ENCODE measurements at regions not wholly inside any gene's neighbourhood (a gene's known extent, or its start where the extent isn't known, plus 50 kb on each side); places are given as distances from the start of the nearest gene placed in this dataset.
"Not testable (repeated sequence)": the region's sequence is repeated elsewhere in the genome, so short reads cannot be mapped to it uniquely, and the experiment has no call there.

DNA sequence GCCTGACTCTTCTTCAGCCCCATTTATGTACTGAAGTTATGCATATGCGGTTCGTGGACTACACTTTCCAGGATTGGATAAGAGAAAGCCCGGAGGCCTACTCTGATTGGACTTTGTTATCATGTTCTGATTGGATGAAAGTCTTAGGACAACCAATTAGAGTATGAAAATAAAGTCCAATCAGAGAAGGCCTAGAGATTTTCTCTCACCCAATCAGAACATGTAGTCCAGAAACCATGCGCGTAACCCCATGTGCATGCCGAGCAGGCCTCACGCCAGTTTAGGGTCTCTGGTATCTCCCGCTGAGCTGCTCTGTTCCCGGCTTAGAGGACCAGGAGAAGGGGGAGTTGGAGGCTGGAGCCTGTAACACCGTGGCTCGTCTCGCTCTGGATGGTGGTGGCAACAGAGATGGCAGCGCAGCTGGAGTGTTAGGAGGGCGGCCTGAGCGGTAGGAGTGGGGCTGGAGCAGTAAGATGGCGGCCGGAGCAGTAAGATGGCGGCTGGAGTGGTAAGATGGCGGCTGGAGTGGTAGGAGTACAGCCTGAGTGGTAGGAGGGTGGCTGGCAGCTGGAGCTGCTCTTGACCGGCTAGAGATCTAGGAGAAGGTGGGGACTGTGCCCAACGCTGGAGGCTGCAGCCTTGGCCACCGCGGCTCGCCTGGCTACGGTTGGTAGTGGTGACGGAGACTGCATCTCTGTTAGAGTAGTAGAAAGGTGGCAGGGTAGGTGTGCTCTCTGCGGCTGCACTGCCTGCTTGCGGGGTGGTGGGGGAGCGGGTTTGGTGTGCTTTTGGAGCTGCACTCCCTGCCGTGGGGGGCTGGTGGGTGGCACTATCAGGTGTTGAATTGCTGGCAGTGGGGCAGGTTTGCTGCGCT is 107.9 kb upstream of the TPTE start (continued):
- TF ChIP-seq, protein P1, sequence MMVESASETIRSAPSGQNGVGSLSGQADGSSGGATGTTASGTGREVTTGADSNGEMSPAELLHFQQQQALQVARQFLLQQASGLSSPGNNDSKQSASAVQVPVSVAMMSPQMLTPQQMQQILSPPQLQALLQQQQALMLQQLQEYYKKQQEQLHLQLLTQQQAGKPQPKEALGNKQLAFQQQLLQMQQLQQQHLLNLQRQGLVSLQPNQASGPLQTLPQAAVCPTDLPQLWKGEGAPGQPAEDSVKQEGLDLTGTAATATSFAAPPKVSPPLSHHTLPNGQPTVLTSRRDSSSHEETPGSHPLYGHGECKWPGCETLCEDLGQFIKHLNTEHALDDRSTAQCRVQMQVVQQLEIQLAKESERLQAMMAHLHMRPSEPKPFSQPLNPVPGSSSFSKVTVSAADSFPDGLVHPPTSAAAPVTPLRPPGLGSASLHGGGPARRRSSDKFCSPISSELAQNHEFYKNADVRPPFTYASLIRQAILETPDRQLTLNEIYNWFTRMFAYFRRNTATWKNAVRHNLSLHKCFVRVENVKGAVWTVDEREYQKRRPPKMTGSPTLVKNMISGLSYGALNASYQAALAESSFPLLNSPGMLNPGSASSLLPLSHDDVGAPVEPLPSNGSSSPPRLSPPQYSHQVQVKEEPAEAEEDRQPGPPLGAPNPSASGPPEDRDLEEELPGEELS (CRISPR knock-in tag; IDR thresholded peaks at IDR 0.05; ENCODE audit: borderline replicate concordance), result peak; percentile 81; the same call in 1 of the 2 replicates
- TF ChIP-seq ZNF239 (CRISPR knock-in tag; IDR thresholded peaks at IDR 0.05), result peak; percentile 45; the same call in 1 of the 2 replicates
- not testable (repeated sequence) for TF ChIP-seq NR4A1 (CRISPR knock-in tag; IDR thresholded peaks at IDR 0.05); ATF3 (IDR thresholded peaks at IDR 0.05)
- TF ChIP-seq NR4A1 (tag; IDR thresholded peaks at IDR 0.05), result 0 out of 2 replicates have a peak, but pooled peaks have one; percentile 77
- peak; percentile 92 for TF ChIP-seq FOXP1 (CRISPR knock-in tag; IDR thresholded peaks at IDR 0.05)
- TF ChIP-seq TAF1 (IDR thresholded peaks at IDR 0.05; ENCODE audit: control insufficient read depth, extremely low read depth, insufficient read depth, low read length, severe bottlenecking), result peak; percentile 81
- TF ChIP-seq CC2D1A (IDR thresholded peaks at IDR 0.05), result peak; percentile 85
- peak; percentile 98 to 99 for TF ChIP-seq MNT (conservative IDR thresholded peaks at IDR 0.05)
- TF ChIP-seq, protein P2, sequence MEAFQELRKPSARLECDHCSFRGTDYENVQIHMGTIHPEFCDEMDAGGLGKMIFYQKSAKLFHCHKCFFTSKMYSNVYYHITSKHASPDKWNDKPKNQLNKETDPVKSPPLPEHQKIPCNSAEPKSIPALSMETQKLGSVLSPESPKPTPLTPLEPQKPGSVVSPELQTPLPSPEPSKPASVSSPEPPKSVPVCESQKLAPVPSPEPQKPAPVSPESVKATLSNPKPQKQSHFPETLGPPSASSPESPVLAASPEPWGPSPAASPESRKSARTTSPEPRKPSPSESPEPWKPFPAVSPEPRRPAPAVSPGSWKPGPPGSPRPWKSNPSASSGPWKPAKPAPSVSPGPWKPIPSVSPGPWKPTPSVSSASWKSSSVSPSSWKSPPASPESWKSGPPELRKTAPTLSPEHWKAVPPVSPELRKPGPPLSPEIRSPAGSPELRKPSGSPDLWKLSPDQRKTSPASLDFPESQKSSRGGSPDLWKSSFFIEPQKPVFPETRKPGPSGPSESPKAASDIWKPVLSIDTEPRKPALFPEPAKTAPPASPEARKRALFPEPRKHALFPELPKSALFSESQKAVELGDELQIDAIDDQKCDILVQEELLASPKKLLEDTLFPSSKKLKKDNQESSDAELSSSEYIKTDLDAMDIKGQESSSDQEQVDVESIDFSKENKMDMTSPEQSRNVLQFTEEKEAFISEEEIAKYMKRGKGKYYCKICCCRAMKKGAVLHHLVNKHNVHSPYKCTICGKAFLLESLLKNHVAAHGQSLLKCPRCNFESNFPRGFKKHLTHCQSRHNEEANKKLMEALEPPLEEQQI (IDR thresholded peaks at IDR 0.05), result peak; percentile 98
- TF ChIP-seq PML (IDR thresholded peaks at IDR 0.05; ENCODE audit: low read length), result peak; percentile 16
- 0 out of 2 replicates have a peak, but pooled peaks have one; percentile 33 for TF ChIP-seq ATF3 (CRISPR knock-in tag; conservative IDR thresholded peaks at IDR 0.05)
- peak; percentile 87 for TF ChIP-seq RBFOX2 (IDR thresholded peaks at IDR 0.05; ENCODE audit: low read depth, low read length)
- TF ChIP-seq ZNF766 (CRISPR knock-in tag; conservative IDR thresholded peaks at IDR 0.05), result peak; percentile 53; the same call in 1 of the 2 replicates
- peak; percentile 7; the same call in 1 of the 2 replicates for TF ChIP-seq STAT5A (IDR thresholded peaks at IDR 0.05; ENCODE audit: borderline replicate concordance, low read length)
- peak; percentile 41; the same call in 1 of the 2 replicates for TF ChIP-seq CREM (IDR thresholded peaks at IDR 0.05; ENCODE audit: low read depth)
- TF ChIP-seq KAT8 (IDR thresholded peaks at IDR 0.05; ENCODE audit: low read depth), result peak; percentile 100
- peak; percentile 89; the same call in 1 of the 2 replicates for TF ChIP-seq ZNF584 (CRISPR knock-in tag; IDR thresholded peaks at IDR 0.05; ENCODE audit: low read depth)
- TF ChIP-seq FOXK1 (CRISPR knock-in tag; IDR thresholded peaks at IDR 0.05; ENCODE audit: borderline replicate concordance), result 0 out of 2 replicates have a peak, but pooled peaks have one; percentile 58
- peak; percentile 73 to 97; a peak in 3 of 4 replicates for TF ChIP-seq HDAC1 (IDR thresholded peaks at IDR 0.05)
- peak; percentile 98 for TF ChIP-seq ZFX (CRISPR knock-in tag; IDR thresholded peaks at IDR 0.05)
